ENCODE measurements at regions not wholly inside any gene's neighbourhood (a gene's known extent, or its start where the extent isn't known, plus 50 kb on each side); places are given as distances from the start of the nearest gene placed in this dataset.
"Not testable (repeated sequence)": the region's sequence is repeated elsewhere in the genome, so short reads cannot be mapped to it uniquely, and the experiment has no call there.

- H3K27me3 Mint-ChIP-seq, result peaks cover 10% of the 10 kb centered on the region
- no peaks in the 10 kb centered on the region for H3K36me3 Mint-ChIP-seq (ENCODE audit: low read depth)
- H3K27ac Mint-ChIP-seq, result peak overlapping the region; percentile 57
- no peak overlapping the region for H3K4me3 Mint-ChIP-seq
- no peaks in the 10 kb centered on the region for H3K9me3 Mint-ChIP-seq
- H3K4me1 Mint-ChIP-seq (ENCODE audit: low read depth), result peaks cover 18% of the 10 kb centered on the region
These were observed 62.0 kb upstream of the CD93 start for GRCh38 chr20:23147964-23148730.

GRCh38 chr20:23147647-23147963 is 61.5 kb upstream of the CD93 start:
- Mint-ChIP-seq H3K27me3 (peaks cover 10% of the 10 kb centered on the region), H3K36me3 (ENCODE audit: low read depth) (no peaks in the 10 kb centered on the region), H3K4me3 (no peak overlapping the region), H3K4me1 (ENCODE audit: low read depth) (peaks cover 24% of the 10 kb centered on the region), H3K9me3 (no peaks in the 10 kb centered on the region), H3K27ac (no peak overlapping the region)

GRCh38 chr20:23146857-23147637 is 60.9 kb upstream of the CD93 start:
- H3K4me1 Mint-ChIP-seq (ENCODE audit: low read depth), result peaks cover 29% of the 10 kb centered on the region
- H3K27ac Mint-ChIP-seq, result no peak overlapping the region
- H3K36me3 Mint-ChIP-seq (ENCODE audit: low read depth), result no peaks in the 10 kb centered on the region
- H3K27me3 Mint-ChIP-seq, result peaks cover 10% of the 10 kb centered on the region
- no peak overlapping the region for H3K4me3 Mint-ChIP-seq
- no peaks in the 10 kb centered on the region for H3K9me3 Mint-ChIP-seq

GRCh38 chr20:23146181-23146580 is 60.1 kb upstream of the CD93 start:
- Mint-ChIP-seq H3K27ac (no peak overlapping the region), H3K4me3 (no peak overlapping the region), H3K4me1 (ENCODE audit: low read depth) (peaks cover 30% of the 10 kb centered on the region)

GRCh38 chr20:23145281-23145700 is 59.2 kb upstream of the CD93 start:
- Mint-ChIP-seq H3K27me3 (peaks cover 7% of the 10 kb centered on the region), H3K9me3 (no peaks in the 10 kb centered on the region), H3K4me1 (ENCODE audit: low read depth) (peaks cover 30% of the 10 kb centered on the region), H3K27ac (no peak overlapping the region), H3K36me3 (ENCODE audit: low read depth) (no peaks in the 10 kb centered on the region), H3K4me3 (no peak overlapping the region)

More at GRCh38 chr20:23146181-23146580, 60.1 kb upstream of the CD93 start:
- Mint-ChIP-seq H3K27me3 (peaks cover 7% of the 10 kb centered on the region), H3K36me3 (ENCODE audit: low read depth) (no peaks in the 10 kb centered on the region), H3K9me3 (no peaks in the 10 kb centered on the region)

- Mint-ChIP-seq H3K4me3 (no peak overlapping the region), H3K4me1 (ENCODE audit: low read depth) (peaks cover 30% of the 10 kb centered on the region), H3K27me3 (peaks cover 7% of the 10 kb centered on the region), H3K27ac (no peak overlapping the region), H3K36me3 (ENCODE audit: low read depth) (no peaks in the 10 kb centered on the region), H3K9me3 (no peaks in the 10 kb centered on the region)
These were observed 58.7 kb upstream of the CD93 start for GRCh38 chr20:23144856-23145255.

GRCh38 chr20:23143986-23144690 is 58.0 kb upstream of the CD93 start:
- Mint-ChIP-seq H3K36me3 (ENCODE audit: low read depth) (no peaks in the 10 kb centered on the region), H3K27me3 (peaks cover 7% of the 10 kb centered on the region), H3K9me3 (no peaks in the 10 kb centered on the region), H3K27ac (no peak overlapping the region), H3K4me1 (ENCODE audit: low read depth) (peaks cover 30% of the 10 kb centered on the region), H3K4me3 (no peak overlapping the region)

GRCh38 chr20:23143098-23143497 is 57.0 kb upstream of the CD93 start:
- no peaks in the 10 kb centered on the region for H3K36me3 Mint-ChIP-seq (ENCODE audit: low read depth)
- H3K4me1 Mint-ChIP-seq (ENCODE audit: low read depth), result peaks cover 28% of the 10 kb centered on the region
- H3K27me3 Mint-ChIP-seq, result peaks cover 7% of the 10 kb centered on the region
- no peak overlapping the region for H3K4me3 Mint-ChIP-seq
- no peaks in the 10 kb centered on the region for H3K9me3 Mint-ChIP-seq
- no peak overlapping the region for H3K27ac Mint-ChIP-seq

GRCh38 chr20:23142162-23143050 is 56.3 kb upstream of the CD93 start:
- no peaks in the 10 kb centered on the region for H3K36me3 Mint-ChIP-seq (ENCODE audit: low read depth)
- peaks cover 21% of the 10 kb centered on the region for H3K4me1 Mint-ChIP-seq (ENCODE audit: low read depth)
- H3K27me3 Mint-ChIP-seq, result peaks cover 7% of the 10 kb centered on the region
- no peak overlapping the region for H3K4me3 Mint-ChIP-seq
- no peaks in the 10 kb centered on the region for H3K9me3 Mint-ChIP-seq
- no peak overlapping the region for H3K27ac Mint-ChIP-seq

- Mint-ChIP-seq H3K27me3 (peaks cover 5% of the 10 kb centered on the region), H3K27ac (no peak overlapping the region)
These were observed 55.5 kb upstream of the CD93 start for GRCh38 chr20:23141450-23142161.

GRCh38 chr20:23140991-23141390 is 54.9 kb upstream of the CD93 start:
- H3K4me1 Mint-ChIP-seq (ENCODE audit: low read depth), result peaks cover 17% of the 10 kb centered on the region
- no peaks in the 10 kb centered on the region for H3K9me3 Mint-ChIP-seq
- no peak overlapping the region for H3K4me3 Mint-ChIP-seq
- H3K27ac Mint-ChIP-seq, result no peak overlapping the region
- H3K27me3 Mint-ChIP-seq, result no peaks in the 10 kb centered on the region
- no peaks in the 10 kb centered on the region for H3K36me3 Mint-ChIP-seq (ENCODE audit: low read depth)

More at GRCh38 chr20:23141450-23142161, 55.5 kb upstream of the CD93 start:
- H3K9me3 Mint-ChIP-seq, result no peaks in the 10 kb centered on the region
- H3K4me1 Mint-ChIP-seq (ENCODE audit: low read depth), result peaks cover 17% of the 10 kb centered on the region
- H3K4me3 Mint-ChIP-seq, result no peak overlapping the region
- no peaks in the 10 kb centered on the region for H3K36me3 Mint-ChIP-seq (ENCODE audit: low read depth)

GRCh38 chr20:23139984-23140383 is 53.9 kb upstream of the CD93 start:
- not testable (repeated sequence) for H3K4me3 Mint-ChIP-seq; H3K9me3 Mint-ChIP-seq; H3K27ac Mint-ChIP-seq; H3K27me3 Mint-ChIP-seq; H3K36me3 Mint-ChIP-seq (ENCODE audit: low read depth)
- H3K4me1 Mint-ChIP-seq (ENCODE audit: low read depth), result peaks cover 17% of the 10 kb centered on the region

- Mint-ChIP-seq H3K27me3 (no peaks in the 10 kb centered on the region), H3K4me3 (no peak overlapping the region), H3K9me3 (no peaks in the 10 kb centered on the region), H3K36me3 (ENCODE audit: low read depth) (no peaks in the 10 kb centered on the region), H3K4me1 (ENCODE audit: low read depth) (peaks cover 17% of the 10 kb centered on the region), H3K27ac (no peak overlapping the region)
These were observed 53.4 kb upstream of the CD93 start for GRCh38 chr20:23139524-23139923.

GRCh38 chr20:23138682-23139081 is 52.6 kb upstream of the CD93 start:
- Mint-ChIP-seq H3K36me3 (ENCODE audit: low read depth) (no peaks in the 10 kb centered on the region), H3K27me3 (no peaks in the 10 kb centered on the region), H3K4me1 (ENCODE audit: low read depth) (peaks cover 17% of the 10 kb centered on the region), H3K9me3 (no peaks in the 10 kb centered on the region), H3K27ac (no peak overlapping the region), H3K4me3 (no peak overlapping the region)
